Activated CD4-positive, alpha-beta memory T cell treated with anti-CD3 and anti-CD28 coated beads, Interleukin-2, amount 10 ng/mL, durations not matched to agents 7 days and 5 days (primary cell): ENCODE measurements at regions not wholly inside any gene's neighbourhood (a gene's known extent, or its start where the extent isn't known, plus 50 kb on each side); places are given as distances from the start of the nearest gene placed in this dataset.

Source experiments
- CTCF ChIA-PET: fragments of 350-600 bp; sonication (Branson Sonifier 250); formaldehyde crosslinking; loops from one replicate; lab custom pipeline; 2021; ENCODE audit warnings: antibody characterized with exemption, inconsistent platforms; lab: Charles Lee
- POLR2A ChIA-PET: fragments of 350-600 bp; sonication (Branson Sonifier 250); formaldehyde crosslinking; loops from one replicate; lab custom pipeline; 2021; ENCODE audit warnings: antibody characterized with exemption; lab: Charles Lee
- DNase-seq: peaks from one replicate; pipeline ENCODE4 v3.0.0-alpha.2; 2020
- H3K27ac Mint-ChIP-seq: one replicate; pipeline ENCODE4 v1.8.0; 2021; ENCODE audit warnings: mild to moderate bottlenecking, mixed read lengths
- H3K27me3 Mint-ChIP-seq: one replicate; pipeline ENCODE4 v1.8.0; 2021; ENCODE audit warnings: mixed read lengths
- H3K36me3 Mint-ChIP-seq: one replicate; pipeline ENCODE4 v1.8.0; 2021; ENCODE audit warnings: low read depth, mixed read lengths
- H3K4me1 Mint-ChIP-seq: one replicate; pipeline ENCODE4 v1.8.0; 2021; ENCODE audit warnings: mixed read lengths
- H3K4me3 Mint-ChIP-seq: one replicate; pipeline ENCODE4 v1.8.0; 2021; ENCODE audit warnings: mild to moderate bottlenecking, mixed read lengths
- H3K9me3 Mint-ChIP-seq: one replicate; pipeline ENCODE4 v1.8.0; 2021; ENCODE audit warnings: mixed read lengths

DNA sequence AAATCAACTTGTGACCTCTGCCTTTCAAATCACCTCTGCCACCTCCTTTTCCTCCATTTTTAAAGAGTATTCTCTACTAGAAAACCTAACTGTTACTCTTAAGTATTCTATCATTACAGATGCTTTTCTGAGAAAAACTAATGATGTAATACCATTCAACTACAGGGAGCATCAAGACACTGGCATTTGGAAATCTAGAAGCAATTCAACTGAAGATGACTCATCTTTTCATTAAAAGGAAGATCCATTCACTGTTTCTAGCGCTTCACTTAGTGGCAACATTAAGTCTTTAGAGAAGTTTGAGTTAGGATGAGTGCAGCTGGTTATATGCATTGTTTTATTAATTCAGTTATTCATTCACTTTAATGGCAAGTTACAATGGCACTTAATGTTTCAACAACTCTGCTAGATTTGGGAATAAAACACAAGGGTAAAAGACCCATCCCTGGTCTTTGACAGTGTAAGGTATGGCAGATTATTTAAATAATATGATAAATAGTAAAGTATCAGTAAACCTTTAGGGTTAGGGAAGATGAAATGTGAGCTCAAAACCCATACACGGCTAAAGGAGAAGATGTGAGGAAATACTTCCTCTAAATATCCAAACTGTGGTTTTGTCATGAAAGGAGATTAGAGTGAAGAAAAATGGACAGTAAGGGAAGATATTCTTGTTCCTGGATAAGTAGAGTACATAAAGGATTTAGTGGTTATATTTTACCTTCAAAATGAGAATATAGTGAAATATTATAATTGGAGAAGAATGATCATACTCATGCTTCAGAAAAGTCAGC, 61.7 kb downstream of the KCNJ2 start:
- Mint-ChIP-seq H3K4me1 (no peaks in the 10 kb centered on the region), H3K9me3 (no peaks in the 10 kb centered on the region), H3K4me3 (no peak overlapping the region), H3K36me3 (no peaks in the 10 kb centered on the region), H3K27me3 (no peaks in the 10 kb centered on the region), H3K27ac (no peak overlapping the region)
- CTCF ChIA-PET: no interaction called here
- no peak for DNase-seq
- POLR2A ChIA-PET: no interaction called here

DNA sequence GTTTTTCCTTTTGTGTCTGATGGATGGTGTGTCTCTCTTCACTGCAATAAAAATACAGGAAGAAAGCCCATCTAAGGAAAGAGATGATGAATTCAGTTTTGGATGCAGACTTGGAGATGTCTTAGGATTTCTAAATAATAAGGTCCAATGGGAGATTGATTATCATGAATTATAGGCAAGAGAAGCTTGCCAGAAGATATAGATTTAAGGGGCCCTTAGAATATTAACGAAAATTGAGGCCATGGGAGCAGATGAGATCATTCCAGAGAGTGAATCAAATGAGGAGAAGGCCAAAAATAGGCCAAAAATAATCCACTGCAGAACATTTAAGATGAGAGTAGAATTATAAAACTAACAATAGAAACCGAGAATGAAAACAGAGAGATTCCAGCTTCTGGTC, 63.1 kb downstream of the KCNJ2 start:
- Mint-ChIP-seq H3K27me3 (no peaks in the 10 kb centered on the region), H3K4me1 (no peaks in the 10 kb centered on the region), H3K27ac (no peak overlapping the region), H3K9me3 (peaks cover 2% of the 10 kb centered on the region), H3K4me3 (no peak overlapping the region), H3K36me3 (no peaks in the 10 kb centered on the region)
- no peak for DNase-seq
- ChIA-PET POLR2A (no interaction called here), CTCF (no interaction called here)

DNA sequence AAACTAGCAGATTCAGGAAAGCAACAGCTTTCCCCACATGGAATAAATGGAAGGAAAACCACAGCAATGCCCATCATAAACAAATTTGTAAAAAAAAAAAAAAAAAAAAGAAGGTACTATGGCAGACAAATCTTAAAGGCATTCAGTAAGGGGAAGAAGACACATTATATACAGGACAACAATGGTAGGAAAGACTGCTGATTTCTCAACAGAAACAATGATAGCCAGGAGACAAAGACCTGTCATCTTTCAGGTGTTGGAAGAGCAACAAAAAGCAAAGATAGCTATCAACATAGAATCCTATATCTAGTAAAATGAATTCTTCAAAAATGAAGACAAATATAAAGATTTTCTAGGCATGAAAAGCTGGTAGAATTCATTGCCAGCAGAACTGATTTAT, 65.9 kb downstream of the KCNJ2 start:
- DNase-seq: no peak
- peaks cover 2% of the 10 kb centered on the region for H3K9me3 Mint-ChIP-seq
- no peaks in the 10 kb centered on the region for H3K27me3 Mint-ChIP-seq
- no peak overlapping the region for H3K27ac Mint-ChIP-seq
- CTCF ChIA-PET: no interaction called here
- POLR2A ChIA-PET: no interaction called here
- H3K4me3 Mint-ChIP-seq: no peak overlapping the region
- H3K4me1 Mint-ChIP-seq: no peaks in the 10 kb centered on the region
- no peaks in the 10 kb centered on the region for H3K36me3 Mint-ChIP-seq

DNA sequence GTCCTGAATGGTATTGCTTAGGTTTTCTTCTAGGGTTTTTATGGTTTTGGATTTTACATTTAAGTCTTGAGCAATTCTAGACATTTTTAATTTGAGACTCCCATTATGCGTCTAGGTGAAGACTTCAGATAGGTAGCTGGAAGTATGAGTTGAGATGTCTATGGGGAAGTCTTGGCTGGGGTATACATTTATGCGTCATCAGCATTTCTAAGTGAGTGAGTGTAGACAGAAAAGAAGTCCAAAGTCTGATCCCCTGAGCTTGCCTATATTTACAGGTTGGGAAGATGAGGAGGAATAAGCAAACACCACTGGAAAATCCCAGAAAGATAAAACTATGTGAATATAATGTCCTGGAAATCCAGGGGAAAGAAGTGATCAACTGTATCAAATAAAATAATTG, 68.9 kb downstream of the KCNJ2 start:
- Mint-ChIP-seq H3K27ac (no peak overlapping the region), H3K27me3 (no peaks in the 10 kb centered on the region), H3K4me3 (no peak overlapping the region), H3K36me3 (no peaks in the 10 kb centered on the region), H3K9me3 (peaks cover 5% of the 10 kb centered on the region), H3K4me1 (no peaks in the 10 kb centered on the region)
- DNase-seq: no peak
- ChIA-PET CTCF (no interaction called here), POLR2A (no interaction called here)

DNA sequence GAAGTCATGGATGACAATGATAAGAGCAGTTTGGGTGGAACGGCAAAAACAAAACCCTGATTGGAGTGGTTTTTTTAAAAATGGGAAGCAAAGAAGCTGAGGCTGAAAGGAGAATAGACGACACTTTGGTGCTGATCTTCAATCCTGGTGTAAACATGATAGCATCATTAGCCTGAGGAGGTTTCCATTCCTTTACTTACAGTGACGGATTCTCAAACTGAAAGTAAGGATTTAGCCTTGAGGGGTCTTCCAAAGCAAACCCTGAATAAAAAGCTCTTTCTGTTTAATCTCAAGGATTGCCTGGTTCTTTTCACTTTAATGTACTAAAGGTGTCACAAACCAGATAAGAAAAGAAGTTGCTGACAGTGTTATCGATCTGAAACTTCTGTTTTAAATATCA, 69.3 kb downstream of the KCNJ2 start:
- Mint-ChIP-seq H3K4me1 (no peaks in the 10 kb centered on the region), H3K27ac (no peak overlapping the region), H3K4me3 (no peak overlapping the region), H3K27me3 (no peaks in the 10 kb centered on the region), H3K9me3 (peaks cover 5% of the 10 kb centered on the region), H3K36me3 (no peaks in the 10 kb centered on the region)
- DNase-seq: no peak
- POLR2A ChIA-PET: no interaction called here
- CTCF ChIA-PET: no interaction called here

DNA sequence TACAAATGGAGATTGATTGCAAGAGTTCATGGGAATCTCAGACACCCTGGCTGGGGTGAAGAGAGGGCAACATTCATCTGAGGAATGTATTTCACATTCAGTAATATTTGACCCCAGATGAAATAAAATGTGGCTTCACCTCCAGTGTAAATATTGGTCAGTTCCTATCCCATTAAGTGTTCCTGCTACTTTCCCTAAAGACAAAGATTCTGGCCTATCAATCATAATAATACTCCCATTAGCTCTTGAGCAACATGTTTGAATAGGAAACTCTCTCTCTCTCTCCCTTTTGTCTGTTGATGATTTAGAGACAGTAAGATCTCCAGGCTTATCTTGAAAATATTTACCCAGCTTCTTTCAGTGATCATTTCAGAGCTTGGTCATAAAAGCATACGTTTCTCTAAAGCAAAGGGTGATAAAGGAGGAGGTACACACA, 70.1 kb downstream of the KCNJ2 start:
- DNase-seq: no peak
- Mint-ChIP-seq H3K9me3 (peaks cover 5% of the 10 kb centered on the region), H3K36me3 (no peaks in the 10 kb centered on the region), H3K4me1 (no peaks in the 10 kb centered on the region), H3K27me3 (no peaks in the 10 kb centered on the region), H3K4me3 (no peak overlapping the region), H3K27ac (no peak overlapping the region)
- POLR2A ChIA-PET: no interaction called here
- CTCF ChIA-PET: no interaction called here

DNA sequence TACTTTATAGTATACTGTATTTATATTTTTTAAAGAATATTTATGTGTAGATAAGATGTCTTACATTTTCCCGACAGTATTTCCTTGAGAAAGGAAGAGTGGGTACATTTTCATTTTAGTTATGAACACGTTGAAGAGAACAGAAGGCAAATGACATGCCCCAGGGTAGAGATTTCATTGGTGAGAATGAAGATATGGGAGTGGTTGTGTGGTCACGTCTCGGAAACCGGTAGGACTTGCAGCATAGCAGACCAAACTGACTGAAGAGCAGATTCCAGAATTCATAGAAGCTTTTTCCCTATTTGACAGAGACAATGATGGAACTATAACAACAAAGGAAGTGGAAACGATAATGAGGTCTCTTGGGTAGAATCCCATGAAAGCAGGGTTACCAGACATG, 71.7 kb downstream of the KCNJ2 start:
- Mint-ChIP-seq H3K9me3 (peaks cover 5% of the 10 kb centered on the region), H3K36me3 (no peaks in the 10 kb centered on the region), H3K4me1 (no peaks in the 10 kb centered on the region), H3K4me3 (no peak overlapping the region), H3K27ac (no peak overlapping the region), H3K27me3 (no peaks in the 10 kb centered on the region)
- DNase-seq: no peak
- ChIA-PET POLR2A (no interaction called here), CTCF (no interaction called here)

DNA sequence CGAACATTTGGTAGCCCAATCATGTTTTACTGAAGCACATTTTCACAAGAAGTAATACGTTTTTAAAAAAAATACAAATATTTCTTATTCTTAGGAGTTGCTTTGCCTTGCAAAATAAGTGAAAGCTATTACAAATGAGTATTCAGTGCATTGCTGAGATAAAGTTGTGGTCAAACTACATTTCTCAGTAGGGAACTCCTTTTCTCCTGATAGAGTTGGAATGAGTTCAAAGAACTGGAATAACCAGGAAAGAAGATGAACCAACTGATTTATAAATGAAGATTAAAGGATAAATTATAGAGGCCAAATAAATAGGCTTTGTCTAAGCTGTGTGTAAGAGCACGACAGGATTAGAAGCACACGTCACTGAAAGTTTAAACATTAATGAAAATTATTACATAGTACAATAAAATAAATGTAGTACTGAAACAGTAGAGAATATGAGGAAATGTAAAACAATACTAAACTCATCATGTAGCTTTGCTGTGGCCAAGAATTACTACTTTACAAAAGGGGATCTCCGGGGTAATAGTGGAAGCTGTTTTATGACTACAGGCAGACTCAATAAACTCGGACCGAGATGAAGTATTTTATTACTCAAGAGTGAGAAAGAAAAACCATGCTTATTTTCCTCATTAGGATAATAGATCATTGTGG, 73.6 kb downstream of the KCNJ2 start:
- DNase-seq: no peak
- H3K4me3 Mint-ChIP-seq: no peak overlapping the region
- ChIA-PET CTCF (no interaction called here), POLR2A (no interaction called here)
- H3K36me3 Mint-ChIP-seq: no peaks in the 10 kb centered on the region
- no peaks in the 10 kb centered on the region for H3K4me1 Mint-ChIP-seq
- H3K27ac Mint-ChIP-seq: no peak overlapping the region
- H3K27me3 Mint-ChIP-seq: no peaks in the 10 kb centered on the region
- peaks cover 3% of the 10 kb centered on the region for H3K9me3 Mint-ChIP-seq

DNA sequence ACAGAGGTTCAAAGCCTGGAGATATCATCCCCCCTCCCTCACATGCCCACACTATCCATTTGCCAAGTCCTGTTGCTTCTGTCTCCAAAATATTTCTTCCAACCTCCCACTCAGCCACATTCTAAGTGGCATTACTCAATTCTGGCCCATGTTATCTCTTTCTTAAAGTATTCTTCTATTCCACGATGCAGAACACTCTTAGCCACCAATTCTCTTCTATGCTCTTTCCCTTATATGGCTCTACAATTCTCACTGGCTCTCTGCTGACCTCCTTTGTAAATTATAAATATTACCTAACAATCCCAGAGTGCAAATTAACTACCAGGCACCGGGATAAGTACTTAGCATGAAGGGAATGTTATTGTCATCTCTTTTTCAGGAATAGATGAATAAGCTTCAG, 82.4 kb downstream of the KCNJ2 start:
- ChIA-PET CTCF (no interaction called here), POLR2A (no interaction called here)
- H3K9me3 Mint-ChIP-seq: no peaks in the 10 kb centered on the region
- H3K4me1 Mint-ChIP-seq: no peaks in the 10 kb centered on the region
- H3K27ac Mint-ChIP-seq: no peak overlapping the region
- H3K4me3 Mint-ChIP-seq: no peak overlapping the region
- no peak for DNase-seq
- no peaks in the 10 kb centered on the region for H3K27me3 Mint-ChIP-seq
- H3K36me3 Mint-ChIP-seq: no peaks in the 10 kb centered on the region

DNA sequence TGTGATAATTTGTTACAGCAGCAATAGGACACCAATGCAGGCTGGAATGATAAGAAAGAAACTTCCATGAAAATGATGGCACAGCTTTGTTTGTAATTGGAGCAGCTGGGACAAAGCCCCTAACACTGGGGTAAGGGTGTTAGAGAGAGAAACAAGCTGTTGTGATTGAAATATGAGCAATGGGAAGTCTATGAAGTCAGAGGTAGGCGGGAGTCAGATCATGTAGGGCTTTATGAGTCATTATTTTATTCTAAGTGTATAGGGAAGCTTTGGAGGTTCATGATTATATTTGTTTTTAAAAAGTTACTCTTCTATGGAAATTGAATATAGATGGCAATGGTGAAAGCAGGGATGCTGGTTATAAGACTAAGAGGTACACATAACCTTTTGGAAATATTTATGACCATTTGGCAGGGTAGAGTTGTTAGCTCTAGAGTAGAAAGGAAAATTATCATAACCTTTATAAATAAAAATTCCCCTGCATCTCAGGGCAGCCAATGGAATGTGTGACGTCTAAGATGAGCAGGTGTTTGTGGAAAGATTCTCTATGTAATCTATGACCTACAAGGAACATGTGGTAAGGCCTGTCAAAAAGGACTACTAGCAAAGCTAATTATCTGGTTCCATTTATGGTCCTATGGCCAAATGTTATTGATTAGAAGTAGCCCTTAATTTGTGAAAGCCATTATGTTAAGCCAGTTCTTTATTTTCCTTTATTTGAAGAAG, 85.6 kb downstream of the KCNJ2 start:
- Mint-ChIP-seq H3K36me3 (no peaks in the 10 kb centered on the region), H3K4me1 (no peaks in the 10 kb centered on the region), H3K27ac (no peak overlapping the region), H3K9me3 (no peaks in the 10 kb centered on the region), H3K4me3 (no peak overlapping the region), H3K27me3 (no peaks in the 10 kb centered on the region)
- ChIA-PET POLR2A (no interaction called here), CTCF (no interaction called here)
- DNase-seq: no peak

DNA sequence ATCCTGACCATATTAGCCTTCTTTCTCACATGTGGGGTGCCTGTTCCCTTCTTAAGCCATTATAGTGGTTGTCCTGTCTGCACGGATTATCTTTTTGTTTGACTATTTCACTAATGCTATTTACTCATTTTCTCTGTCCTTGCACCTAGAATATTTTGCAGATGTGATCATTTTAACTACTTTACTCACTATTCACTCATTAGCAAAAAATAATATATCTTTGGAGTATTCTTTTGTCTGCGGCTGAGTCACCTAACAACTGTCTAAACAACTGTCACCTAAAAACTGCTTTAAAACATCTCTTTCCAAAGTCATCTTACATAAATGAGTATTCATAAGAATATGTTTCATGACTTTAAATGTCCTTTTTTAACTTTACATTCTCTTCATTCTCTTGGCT, 87.4 kb downstream of the KCNJ2 start:
- Mint-ChIP-seq H3K9me3 (peaks cover under 1% of the 10 kb centered on the region), H3K36me3 (no peaks in the 10 kb centered on the region), H3K4me1 (no peaks in the 10 kb centered on the region), H3K27me3 (no peaks in the 10 kb centered on the region), H3K27ac (no peak overlapping the region), H3K4me3 (no peak overlapping the region)
- POLR2A ChIA-PET: no interaction called here
- CTCF ChIA-PET: no interaction called here
- no peak for DNase-seq

DNA sequence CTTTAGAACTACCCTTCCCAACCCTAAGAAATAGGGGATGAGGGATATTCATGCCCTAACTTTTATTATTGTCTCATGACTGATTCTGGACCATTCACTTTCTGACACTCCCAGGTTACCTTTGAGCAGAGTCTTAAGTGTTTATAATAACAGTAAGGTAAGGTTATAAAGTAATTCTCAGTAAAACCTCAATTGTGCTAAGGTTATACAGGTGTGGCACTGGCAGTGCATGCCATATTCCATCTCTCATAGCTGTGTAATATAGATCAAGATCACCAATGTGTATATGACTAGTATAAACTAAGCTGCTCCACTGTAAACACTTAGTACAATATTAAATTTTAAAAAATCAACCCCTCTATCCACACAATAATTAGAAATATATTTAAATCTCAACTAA, 89.1 kb downstream of the KCNJ2 start:
- ChIA-PET CTCF (no interaction called here), POLR2A (no interaction called here)
- no peaks in the 10 kb centered on the region for H3K4me1 Mint-ChIP-seq
- DNase-seq: no peak
- peaks cover 1% of the 10 kb centered on the region for H3K9me3 Mint-ChIP-seq
- H3K27ac Mint-ChIP-seq: no peak overlapping the region
- no peak overlapping the region for H3K4me3 Mint-ChIP-seq
- H3K36me3 Mint-ChIP-seq: no peaks in the 10 kb centered on the region
- H3K27me3 Mint-ChIP-seq: no peaks in the 10 kb centered on the region

DNA sequence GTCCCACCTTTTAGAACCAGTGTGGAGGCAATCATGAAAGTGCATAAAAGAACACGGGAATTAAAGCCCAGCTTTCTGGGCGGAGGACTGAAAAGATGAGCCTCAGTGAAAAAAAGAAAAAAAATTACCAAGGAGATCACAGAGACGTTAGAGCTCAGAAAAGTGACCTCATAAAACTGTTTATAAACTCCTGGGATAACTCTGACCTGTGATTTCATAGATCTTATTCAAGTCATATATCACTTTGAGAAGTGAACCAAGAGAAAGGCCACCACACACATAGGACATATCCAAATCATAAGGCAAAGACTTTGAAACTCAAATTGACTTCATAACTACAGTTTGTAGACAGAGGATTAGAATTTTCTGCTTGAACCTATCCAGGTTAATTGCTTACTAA, 90.1 kb downstream of the KCNJ2 start:
- H3K4me1 Mint-ChIP-seq: no peaks in the 10 kb centered on the region
- CTCF ChIA-PET: no interaction called here

More for the DNA sequence above, 90.1 kb downstream of the KCNJ2 start:
- no peak for DNase-seq
- Mint-ChIP-seq H3K36me3 (no peaks in the 10 kb centered on the region), H3K4me3 (no peak overlapping the region), H3K27ac (no peak overlapping the region), H3K27me3 (no peaks in the 10 kb centered on the region), H3K9me3 (peaks cover 1% of the 10 kb centered on the region)
- POLR2A ChIA-PET: no interaction called here
